ENCODE measurements at regions not wholly inside any gene's neighbourhood (a gene's known extent, or its start where the extent isn't known, plus 50 kb on each side); places are given as distances from the start of the nearest gene placed in this dataset.

- TF ChIP-seq FOXM1 (IDR thresholded peaks at IDR 0.05; ENCODE audit: borderline replicate concordance), result no peak
- no peak for TF ChIP-seq ZNF384 (IDR thresholded peaks at IDR 0.05)
- TF ChIP-seq SUZ12 (IDR thresholded peaks at IDR 0.05), result no peak
- no peak for TF ChIP-seq LEF1 (IDR thresholded peaks at IDR 0.05; ENCODE audit: borderline replicate concordance)
- TF ChIP-seq BHLHE40 (IDR thresholded peaks at IDR 0.05; ENCODE audit: borderline replicate concordance), result no peak
Measured at GRCh38 chr17:13775450-13775849, 173.7 kb upstream of the HS3ST3A1 start.
